ENCODE measurements at regions not wholly inside any gene's neighbourhood (a gene's known extent, or its start where the extent isn't known, plus 50 kb on each side); places are given as distances from the start of the nearest gene placed in this dataset.

GRCh38 chr19:33902395-33902794, 105.7 kb downstream of the KCTD15 start:
- TF ChIP-seq REST (IDR thresholded peaks at IDR 0.05; ENCODE audit: insufficient read depth in 1 of 2, low read depth in 2 of 2, low read length in 2 of 2) (no peak), FOXP2 (optimal IDR thresholded peaks at IDR 0.05; ENCODE audit: borderline replicate concordance, extremely low read depth, extremely low read length, insufficient read depth) (no peak)
